Smooth muscle cell (in vitro differentiated cells): ENCODE measurements at regions not wholly inside any gene's neighbourhood (a gene's known extent, or its start where the extent isn't known, plus 50 kb on each side); places are given as distances from the start of the nearest gene placed in this dataset.

Experiments
- DNase-seq: peaks from one replicate; lab custom pipeline; 2025; ENCODE audit not compliant: unreplicated experiment; lab: John Stamatoyannopoulos, UW
- H2AFZ ChIP-seq: fragments of 200-600 bp; sonication (generic); 2 replicates; pipeline ENCODE4 v1.6.0; 2016; ENCODE audit warnings: antibody characterized with exemption, low read depth, mild to moderate bottlenecking
- H3F3A ChIP-seq: fragments of 200-600 bp; sonication (generic); 2 replicates; pipeline ENCODE4 v1.6.0; 2017; ENCODE audit warnings: antibody characterized with exemption, low read depth
- H3K27ac ChIP-seq: fragments of 200-600 bp; sonication (generic); 2 replicates; pipeline ENCODE4 v1.5.1; 2016; ENCODE audit warnings: low read depth, mild to moderate bottlenecking
- H3K27me3 ChIP-seq: fragments of 200-600 bp; sonication (generic); 2 replicates; pipeline ENCODE4 v1.6.1; 2016; ENCODE audit warnings: low read depth, mild to moderate bottlenecking
- H3K36me3 ChIP-seq: fragments of 200-600 bp; sonication (generic); 2 replicates; pipeline ENCODE4 v1.5.1; 2016; ENCODE audit warnings: low read depth
- H3K4me1 ChIP-seq: fragments of 200-600 bp; sonication (generic); 2 replicates; pipeline ENCODE4 v1.5.1; 2016; ENCODE audit warnings: low read depth
- H3K4me2 ChIP-seq: fragments of 200-600 bp; sonication (generic); 2 replicates; pipeline ENCODE4 v1.6.0; 2016; ENCODE audit warnings: mild to moderate bottlenecking
- H3K4me3 ChIP-seq: fragments of 200-600 bp; sonication (generic); 2 replicates; pipeline ENCODE4 v1.5.1; 2016; ENCODE audit warnings: mild to moderate bottlenecking
- H3K79me2 ChIP-seq: fragments of 200-600 bp; sonication (generic); 2 replicates; pipeline ENCODE4 v1.6.0; 2016; ENCODE audit warnings: low read depth, mild to moderate bottlenecking
- H3K9ac ChIP-seq: fragments of 200-600 bp; sonication (generic); 2 replicates; pipeline ENCODE4 v1.6.0; 2016; ENCODE audit warnings: low read depth
- H3K9me3 ChIP-seq: fragments of 200-600 bp; sonication (generic); replicated peaks from 2 replicates; pipeline ENCODE4 v1.5.1; 2016; ENCODE audit warnings: low read depth
- H4K20me1 ChIP-seq: fragments of 200-600 bp; sonication (generic); 2 replicates; pipeline ENCODE4 v1.6.0; 2016; ENCODE audit warnings: low read depth
- WGBS: methylation state at CpG from one replicate; pipeline ENCODE4 v1.1.7; 2016; ENCODE audit warnings: low lambda C conversion rate; 5-methylcytosine and 5-hydroxymethylcytosine counted together
- TF ChIP-seq, protein P1 (sequence below): fragments of 200-600 bp; sonication (generic); IDR thresholded peaks from 2 replicates; pipeline ENCODE4 v1.5.1; 2017; ENCODE audit warnings: borderline replicate concordance, mild to moderate bottlenecking, antibody characterized with exemption; ENCODE audit not compliant: insufficient read depth, poor library complexity, severe bottlenecking

DNA sequence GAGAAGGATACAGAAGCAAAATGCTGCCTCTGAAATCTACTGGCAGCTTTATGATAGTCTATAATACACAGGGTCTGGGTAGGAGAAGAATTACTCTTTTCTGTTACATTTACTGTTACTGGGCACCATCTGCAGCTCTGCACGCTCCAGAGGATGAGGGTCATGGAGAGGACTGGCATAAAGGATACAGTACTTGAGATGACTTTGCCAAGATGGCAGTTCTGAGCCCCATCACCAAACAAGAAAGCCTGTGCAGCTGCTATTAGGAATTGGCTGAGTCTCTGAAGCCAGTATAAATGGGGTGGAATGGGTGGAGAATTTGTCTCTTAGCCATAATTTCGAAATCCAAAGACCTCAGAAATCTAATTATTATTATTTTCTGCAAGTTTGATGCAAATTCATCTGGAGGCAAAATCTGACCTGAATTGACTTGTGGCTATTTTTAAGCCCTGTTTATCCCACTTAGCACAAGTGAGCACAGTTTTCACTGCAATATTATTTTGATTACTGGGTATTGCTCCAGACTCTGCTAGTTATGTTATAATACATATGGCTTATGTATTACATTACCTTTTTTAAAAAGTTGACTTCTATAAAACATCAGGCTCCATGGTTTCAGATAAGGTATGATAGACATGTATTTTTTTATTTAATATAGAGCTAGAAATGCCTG, 579.5 kb downstream of the MBD2 start:
- TF ChIP-seq, protein P1, sequence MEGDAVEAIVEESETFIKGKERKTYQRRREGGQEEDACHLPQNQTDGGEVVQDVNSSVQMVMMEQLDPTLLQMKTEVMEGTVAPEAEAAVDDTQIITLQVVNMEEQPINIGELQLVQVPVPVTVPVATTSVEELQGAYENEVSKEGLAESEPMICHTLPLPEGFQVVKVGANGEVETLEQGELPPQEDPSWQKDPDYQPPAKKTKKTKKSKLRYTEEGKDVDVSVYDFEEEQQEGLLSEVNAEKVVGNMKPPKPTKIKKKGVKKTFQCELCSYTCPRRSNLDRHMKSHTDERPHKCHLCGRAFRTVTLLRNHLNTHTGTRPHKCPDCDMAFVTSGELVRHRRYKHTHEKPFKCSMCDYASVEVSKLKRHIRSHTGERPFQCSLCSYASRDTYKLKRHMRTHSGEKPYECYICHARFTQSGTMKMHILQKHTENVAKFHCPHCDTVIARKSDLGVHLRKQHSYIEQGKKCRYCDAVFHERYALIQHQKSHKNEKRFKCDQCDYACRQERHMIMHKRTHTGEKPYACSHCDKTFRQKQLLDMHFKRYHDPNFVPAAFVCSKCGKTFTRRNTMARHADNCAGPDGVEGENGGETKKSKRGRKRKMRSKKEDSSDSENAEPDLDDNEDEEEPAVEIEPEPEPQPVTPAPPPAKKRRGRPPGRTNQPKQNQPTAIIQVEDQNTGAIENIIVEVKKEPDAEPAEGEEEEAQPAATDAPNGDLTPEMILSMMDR = no peak
- no peak overlapping the region for H3K4me3 ChIP-seq
- H3K9ac ChIP-seq = no peak overlapping the region
- H3K4me1 ChIP-seq = no peaks in the 10 kb centered on the region
- H3K9me3 ChIP-seq = no peaks in the 10 kb centered on the region
- no peaks in the 10 kb centered on the region for H3K79me2 ChIP-seq
- no peaks in the 10 kb centered on the region for H3K36me3 ChIP-seq
- no peaks in the 10 kb centered on the region for H3K27me3 ChIP-seq
- no peak overlapping the region for H3K27ac ChIP-seq
- H3K4me2 ChIP-seq = no peak overlapping the region
- no peaks in the 10 kb centered on the region for H4K20me1 ChIP-seq
- no peak for DNase-seq
- H3F3A ChIP-seq = no peaks in the 10 kb centered on the region
- no peak overlapping the region for H2AFZ ChIP-seq
- WGBS = 84% methylated on average over 2 of the region's 2 CpGs

DNA sequence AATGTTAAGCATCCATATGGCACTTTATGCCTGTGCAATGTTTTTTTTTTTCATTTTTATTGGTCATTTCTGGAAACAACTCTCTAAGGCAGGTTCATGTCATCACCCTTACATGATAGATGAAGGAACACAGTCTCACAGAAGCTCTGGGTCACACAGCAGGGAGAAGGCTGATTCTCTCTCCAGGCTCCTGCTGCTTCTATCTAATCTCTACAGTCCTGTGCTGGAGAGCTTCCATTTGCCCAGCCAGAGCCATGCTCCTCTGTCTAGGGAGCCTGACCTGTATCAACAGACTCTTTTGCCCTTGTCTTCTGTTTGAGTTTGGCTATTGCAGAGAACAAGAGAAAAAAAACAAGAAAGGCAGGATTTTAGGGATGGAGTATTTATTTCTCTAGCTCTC, 584.8 kb downstream of the MBD2 start:
- H4K20me1 ChIP-seq = no peaks in the 10 kb centered on the region

DNA sequence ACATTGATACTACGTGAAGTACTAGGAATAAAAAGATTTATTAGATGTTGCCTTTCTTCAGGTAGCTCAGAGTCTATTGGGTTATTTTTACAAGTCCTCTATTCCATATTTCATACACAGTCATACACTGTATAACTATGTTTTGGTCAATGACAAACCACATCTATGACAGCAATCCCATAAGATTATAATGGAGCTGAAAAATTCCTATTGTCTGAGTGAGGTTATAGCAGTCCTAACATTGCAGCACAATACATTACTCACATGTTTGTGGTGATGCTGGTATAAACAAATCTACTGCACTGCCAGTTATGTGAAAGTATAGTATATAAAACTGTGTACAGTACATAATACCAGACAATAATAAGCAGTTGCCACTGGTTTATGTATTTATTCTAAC, 595.1 kb downstream of the MBD2 start:
- Histone ChIP-seq H3K9me3 (no peaks in the 10 kb centered on the region), H3F3A (no peaks in the 10 kb centered on the region), H2AFZ (no peak overlapping the region), H4K20me1 (no peaks in the 10 kb centered on the region), H3K36me3 (no peaks in the 10 kb centered on the region), H3K79me2 (no peaks in the 10 kb centered on the region), H3K9ac (no peak overlapping the region), H3K27ac (no peak overlapping the region), H3K27me3 (no peaks in the 10 kb centered on the region), H3K4me1 (no peaks in the 10 kb centered on the region), H3K4me2 (no peak overlapping the region), H3K4me3 (no peak overlapping the region)
- 95% methylated on average over 1 of the region's 1 CpG for WGBS
- no peak for DNase-seq
- TF ChIP-seq, protein P1 = no peak

More for the DNA sequence above, 584.8 kb downstream of the MBD2 start:
- Histone ChIP-seq H3K9ac (no peak overlapping the region), H3F3A (no peaks in the 10 kb centered on the region), H3K36me3 (no peaks in the 10 kb centered on the region), H3K4me2 (no peak overlapping the region), H3K27ac (no peak overlapping the region), H3K4me3 (no peak overlapping the region), H2AFZ (no peak overlapping the region), H3K4me1 (no peaks in the 10 kb centered on the region), H3K27me3 (no peaks in the 10 kb centered on the region), H3K79me2 (no peaks in the 10 kb centered on the region), H3K9me3 (no peaks in the 10 kb centered on the region)
- DNase-seq = no peak
- TF ChIP-seq, protein P1 = no peak

DNA sequence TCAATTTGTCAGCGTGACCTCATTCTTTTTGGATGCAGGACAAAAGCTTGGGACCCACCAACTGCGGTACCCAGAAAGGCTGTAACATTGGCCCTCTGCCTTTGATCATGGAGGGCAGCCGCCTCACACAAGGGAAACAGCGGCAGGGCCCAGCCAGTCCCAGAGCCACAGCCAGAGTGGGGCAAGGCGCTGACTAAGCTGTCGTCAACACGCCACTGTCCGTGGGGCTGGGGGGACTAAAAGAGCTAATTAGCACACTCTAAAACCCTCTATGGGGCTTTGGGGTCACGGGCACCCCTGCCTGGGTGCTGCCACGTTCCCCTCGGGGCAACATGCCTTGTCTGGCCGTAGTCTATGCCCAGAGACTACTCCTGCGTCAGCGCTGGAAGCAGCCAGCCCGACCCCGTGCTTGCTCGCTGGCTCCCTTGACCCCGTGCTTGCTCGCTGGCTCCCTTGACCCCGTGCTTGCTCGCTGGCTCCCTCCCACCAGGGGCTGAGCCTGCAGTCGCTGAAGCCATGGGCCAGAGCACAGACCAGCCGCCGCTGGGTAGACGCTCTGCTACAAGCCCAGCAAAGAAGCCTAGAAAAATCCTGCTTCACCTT, 598.4 kb downstream of the MBD2 start:
- Histone ChIP-seq H2AFZ (no peak overlapping the region), H3K4me3 (no peak overlapping the region), H3K9me3 (no peaks in the 10 kb centered on the region), H3F3A (no peaks in the 10 kb centered on the region), H3K9ac (no peak overlapping the region), H3K4me2 (no peak overlapping the region), H4K20me1 (no peaks in the 10 kb centered on the region), H3K27me3 (no peaks in the 10 kb centered on the region), H3K4me1 (no peaks in the 10 kb centered on the region), H3K36me3 (no peaks in the 10 kb centered on the region), H3K27ac (no peak overlapping the region), H3K79me2 (no peaks in the 10 kb centered on the region)
- DNase-seq = no peak
- 90% methylated on average over 22 of the region's 25 CpGs for WGBS
- TF ChIP-seq, protein P1 = no peak
